ENCODE measurements at regions not wholly inside any gene's neighbourhood (a gene's known extent, or its start where the extent isn't known, plus 50 kb on each side); places are given as distances from the start of the nearest gene placed in this dataset.

DNA sequence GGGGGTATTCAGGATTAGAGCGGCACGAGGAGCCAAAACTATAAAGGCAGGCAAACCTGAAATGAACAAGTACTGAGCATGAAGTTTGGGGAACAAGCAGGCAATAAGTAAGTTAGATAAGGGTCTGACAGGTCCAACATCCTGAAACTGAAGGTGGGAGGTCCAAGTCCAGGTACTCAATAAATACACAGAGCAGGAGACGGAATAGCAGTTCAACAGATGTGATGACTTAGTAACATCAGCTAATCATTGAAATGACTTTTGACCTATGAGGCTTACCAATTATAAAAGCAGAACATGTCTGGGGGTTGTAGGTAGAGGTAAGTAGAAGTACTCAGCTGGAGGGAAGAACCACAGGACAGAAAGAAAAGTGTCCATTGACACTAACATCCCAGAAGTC is 132.8 kb upstream of the PDZRN3 start:
- no peaks in the 10 kb centered on the region for H3K79me2 ChIP-seq (ENCODE audit: low read depth)
- H3K4me2 ChIP-seq: no peak overlapping the region
- no peaks in the 10 kb centered on the region for H3F3A ChIP-seq (ENCODE audit: insufficient read depth, low read depth)
- no peaks in the 10 kb centered on the region for H3K36me3 ChIP-seq (ENCODE audit: low read depth)
- no peak overlapping the region for H2AFZ ChIP-seq
- ChIA-PET CTCF (no interaction called here), POLR2A (ENCODE audit: unreplicated experiment) (no interaction called here)
- intact Hi-C loops (cut with micrococcal nuclease; ENCODE audit: unreplicated experiment): no loop called here
- TF ChIP-seq, protein P1, sequence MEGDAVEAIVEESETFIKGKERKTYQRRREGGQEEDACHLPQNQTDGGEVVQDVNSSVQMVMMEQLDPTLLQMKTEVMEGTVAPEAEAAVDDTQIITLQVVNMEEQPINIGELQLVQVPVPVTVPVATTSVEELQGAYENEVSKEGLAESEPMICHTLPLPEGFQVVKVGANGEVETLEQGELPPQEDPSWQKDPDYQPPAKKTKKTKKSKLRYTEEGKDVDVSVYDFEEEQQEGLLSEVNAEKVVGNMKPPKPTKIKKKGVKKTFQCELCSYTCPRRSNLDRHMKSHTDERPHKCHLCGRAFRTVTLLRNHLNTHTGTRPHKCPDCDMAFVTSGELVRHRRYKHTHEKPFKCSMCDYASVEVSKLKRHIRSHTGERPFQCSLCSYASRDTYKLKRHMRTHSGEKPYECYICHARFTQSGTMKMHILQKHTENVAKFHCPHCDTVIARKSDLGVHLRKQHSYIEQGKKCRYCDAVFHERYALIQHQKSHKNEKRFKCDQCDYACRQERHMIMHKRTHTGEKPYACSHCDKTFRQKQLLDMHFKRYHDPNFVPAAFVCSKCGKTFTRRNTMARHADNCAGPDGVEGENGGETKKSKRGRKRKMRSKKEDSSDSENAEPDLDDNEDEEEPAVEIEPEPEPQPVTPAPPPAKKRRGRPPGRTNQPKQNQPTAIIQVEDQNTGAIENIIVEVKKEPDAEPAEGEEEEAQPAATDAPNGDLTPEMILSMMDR (conservative IDR thresholded peaks at IDR 0.05): no peak
- no peak for TF ChIP-seq EZH2 (IDR thresholded peaks at IDR 0.05; ENCODE audit: low read depth)
- no peak for DNase-seq
- H3K27me3 ChIP-seq (ENCODE audit: insufficient read depth, low read depth): no peaks in the 10 kb centered on the region
- H3K9me2 ChIP-seq (ENCODE audit: insufficient read depth): no peaks in the 10 kb centered on the region
- H3K4me1 ChIP-seq (replicated peaks; ENCODE audit: insufficient read depth): no peaks in the 10 kb centered on the region
- BruUV-seq (replicated peaks): no TSS peak
- no peaks in the 10 kb centered on the region for H4K20me1 ChIP-seq (ENCODE audit: insufficient read depth)
- no peak overlapping the region for H3K4me3 ChIP-seq
- no peak overlapping the region for H3K27ac ChIP-seq
- H3K9me3 ChIP-seq (ENCODE audit: insufficient read depth, low read depth): no peaks in the 10 kb centered on the region

DNA sequence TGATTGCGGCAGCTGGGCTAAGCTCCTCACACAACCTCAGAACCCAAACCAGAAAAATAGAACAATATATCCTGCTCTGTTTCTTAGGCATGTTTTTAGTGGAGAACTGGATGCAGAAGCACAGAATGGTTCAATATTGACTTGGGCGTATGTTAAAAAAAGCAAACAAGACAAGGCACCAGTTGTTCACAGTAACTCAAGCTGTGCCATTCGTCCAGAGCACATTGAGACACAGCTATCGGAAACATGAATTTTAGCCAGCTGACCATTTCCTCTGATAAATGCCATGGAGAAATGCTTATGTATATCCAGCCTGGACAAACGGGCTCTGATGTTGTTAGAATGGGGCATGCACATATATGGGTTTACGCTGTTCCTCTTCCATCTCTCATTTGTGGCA is 129.2 kb upstream of the PDZRN3 start:
- Histone ChIP-seq H3K9me2 (ENCODE audit: insufficient read depth) (no peaks in the 10 kb centered on the region), H3K27me3 (ENCODE audit: insufficient read depth, low read depth) (no peaks in the 10 kb centered on the region), H3K4me1 (replicated peaks; ENCODE audit: insufficient read depth) (no peaks in the 10 kb centered on the region), H3K4me2 (no peak overlapping the region), H3F3A (ENCODE audit: insufficient read depth, low read depth) (no peaks in the 10 kb centered on the region), H4K20me1 (ENCODE audit: insufficient read depth) (no peaks in the 10 kb centered on the region), H3K79me2 (ENCODE audit: low read depth) (no peaks in the 10 kb centered on the region), H3K9me3 (ENCODE audit: insufficient read depth, low read depth) (no peaks in the 10 kb centered on the region), H3K36me3 (ENCODE audit: low read depth) (no peaks in the 10 kb centered on the region), H3K27ac (no peak overlapping the region), H3K4me3 (no peak overlapping the region), H2AFZ (no peak overlapping the region)
- TF ChIP-seq, protein P1 (conservative IDR thresholded peaks at IDR 0.05): no peak
- no peak for TF ChIP-seq EZH2 (IDR thresholded peaks at IDR 0.05; ENCODE audit: low read depth)
- DNase-seq: no peak
- ChIA-PET CTCF (no interaction called here), POLR2A (ENCODE audit: unreplicated experiment) (no interaction called here)
- intact Hi-C loops (cut with micrococcal nuclease; ENCODE audit: unreplicated experiment): no loop called here
- no TSS peak for BruUV-seq (replicated peaks)

- CTCF ChIA-PET: no interaction called here
- no peak overlapping the region for H3K27ac ChIP-seq
Measured at GRCh38 chr3:73752338-73752737, 127.6 kb upstream of the PDZRN3 start.

More at GRCh38 chr3:73752338-73752737, 127.6 kb upstream of the PDZRN3 start:
- TF ChIP-seq, protein P1 (conservative IDR thresholded peaks at IDR 0.05): no peak
- TF ChIP-seq EZH2 (IDR thresholded peaks at IDR 0.05; ENCODE audit: low read depth): no peak
- no peaks in the 10 kb centered on the region for H3K27me3 ChIP-seq (ENCODE audit: insufficient read depth, low read depth)
- intact Hi-C loops (cut with micrococcal nuclease; ENCODE audit: unreplicated experiment): no loop called here
- H3K4me1 ChIP-seq (replicated peaks; ENCODE audit: insufficient read depth): no peaks in the 10 kb centered on the region
- POLR2A ChIA-PET (ENCODE audit: unreplicated experiment): no interaction called here
- no peaks in the 10 kb centered on the region for H4K20me1 ChIP-seq (ENCODE audit: insufficient read depth)
- H3K9me2 ChIP-seq (ENCODE audit: insufficient read depth): no peaks in the 10 kb centered on the region
- H3F3A ChIP-seq (ENCODE audit: insufficient read depth, low read depth): no peaks in the 10 kb centered on the region
- no TSS peak for BruUV-seq (replicated peaks)
- H3K79me2 ChIP-seq (ENCODE audit: low read depth): no peaks in the 10 kb centered on the region
- H2AFZ ChIP-seq: no peak overlapping the region
- no peak for DNase-seq
- H3K36me3 ChIP-seq (ENCODE audit: low read depth): no peaks in the 10 kb centered on the region
- no peak overlapping the region for H3K4me2 ChIP-seq
- no peak overlapping the region for H3K4me3 ChIP-seq
- H3K9me3 ChIP-seq (ENCODE audit: insufficient read depth, low read depth): no peaks in the 10 kb centered on the region

All from PC-9 (cell line).